ENCODE measurements at regions not wholly inside any gene's neighbourhood (a gene's known extent, or its start where the extent isn't known, plus 50 kb on each side); places are given as distances from the start of the nearest gene placed in this dataset.
"Not testable (repeated sequence)": the region's sequence is repeated elsewhere in the genome, so short reads cannot be mapped to it uniquely, and the experiment has no call there.

DNA sequence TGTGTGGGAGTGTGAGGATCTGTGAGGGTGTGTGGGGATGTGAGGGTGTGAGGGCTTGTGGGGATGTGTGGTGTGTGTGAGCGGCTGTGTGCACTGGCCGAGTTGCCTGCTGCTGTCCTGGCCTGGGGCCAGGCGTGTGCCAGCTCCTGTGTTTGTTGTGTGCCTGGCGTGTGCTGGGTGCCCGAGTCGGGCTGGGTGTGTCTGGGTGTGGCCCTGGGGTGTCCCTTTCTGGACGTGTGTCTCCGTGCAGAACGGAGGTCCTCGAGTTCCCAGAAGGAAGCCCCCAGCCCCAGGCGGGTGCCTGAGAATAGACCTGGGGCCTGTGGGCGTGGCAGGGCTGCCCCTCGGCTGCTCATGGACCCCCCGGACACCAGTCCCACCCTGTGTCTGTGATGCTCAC, 157.7 kb downstream of the TMEM121 start:
- not testable (repeated sequence) for H3K27ac ChIP-seq (ENCODE audit: low read depth in 1 of 2, low read length in 2 of 2); H3K9ac ChIP-seq (ENCODE audit: low read depth in 1 of 2, low read length in 2 of 2); DNase-seq (ENCODE audit: low spot score); H3K9me3 ChIP-seq (ENCODE audit: control insufficient read depth in 4 of 4, low read length in 3 of 4); H3K36me3 ChIP-seq (ENCODE audit: control insufficient read depth in 4 of 4, insufficient read depth in 3 of 4, low read depth in 1 of 4, low read length in 3 of 4); H3K4me3 ChIP-seq (ENCODE audit: low read depth in 1 of 3, low read length in 3 of 3); H3K4me1 ChIP-seq (ENCODE audit: control insufficient read depth in 4 of 4, insufficient read depth in 4 of 4, low read length in 3 of 4); H3K27me3 ChIP-seq (ENCODE audit: control insufficient read depth in 4 of 4, insufficient read depth in 4 of 4, low read length in 3 of 4)
- WGBS = 75% methylated on average over 11 of the region's 14 CpGs

DNA sequence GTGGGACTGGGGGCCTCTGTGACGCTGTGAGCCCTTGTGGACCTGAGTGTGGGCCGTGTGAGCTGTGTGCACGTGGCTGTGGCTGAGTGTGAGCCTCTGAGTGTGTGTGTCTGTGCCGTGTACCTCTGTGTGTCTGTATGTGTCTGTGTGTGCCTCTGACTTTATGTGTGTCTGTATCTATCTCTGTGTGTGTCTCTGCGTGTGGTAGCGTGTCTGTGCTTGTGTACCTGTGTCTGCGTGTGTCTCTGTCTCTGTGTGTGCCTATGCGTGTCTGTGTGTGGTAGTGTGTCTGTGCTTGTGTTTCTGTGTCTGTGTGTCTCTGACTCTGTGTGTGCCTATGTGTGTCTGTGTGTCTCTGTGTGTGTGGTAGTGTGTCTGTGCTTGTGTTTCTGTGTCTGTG, 158.2 kb downstream of the TMEM121 start:
- not testable (repeated sequence) for H3K4me3 ChIP-seq (ENCODE audit: low read depth in 1 of 3, low read length in 3 of 3); H3K9ac ChIP-seq (ENCODE audit: low read depth in 1 of 2, low read length in 2 of 2); H3K36me3 ChIP-seq (ENCODE audit: control insufficient read depth in 4 of 4, insufficient read depth in 3 of 4, low read depth in 1 of 4, low read length in 3 of 4); H3K27me3 ChIP-seq (ENCODE audit: control insufficient read depth in 4 of 4, insufficient read depth in 4 of 4, low read length in 3 of 4); DNase-seq (ENCODE audit: low spot score); H3K4me1 ChIP-seq (ENCODE audit: control insufficient read depth in 4 of 4, insufficient read depth in 4 of 4, low read length in 3 of 4); H3K27ac ChIP-seq (ENCODE audit: low read depth in 1 of 2, low read length in 2 of 2); H3K9me3 ChIP-seq (ENCODE audit: control insufficient read depth in 4 of 4, low read length in 3 of 4)
- WGBS = 90% methylated on average over 6 of the region's 8 CpGs

DNA sequence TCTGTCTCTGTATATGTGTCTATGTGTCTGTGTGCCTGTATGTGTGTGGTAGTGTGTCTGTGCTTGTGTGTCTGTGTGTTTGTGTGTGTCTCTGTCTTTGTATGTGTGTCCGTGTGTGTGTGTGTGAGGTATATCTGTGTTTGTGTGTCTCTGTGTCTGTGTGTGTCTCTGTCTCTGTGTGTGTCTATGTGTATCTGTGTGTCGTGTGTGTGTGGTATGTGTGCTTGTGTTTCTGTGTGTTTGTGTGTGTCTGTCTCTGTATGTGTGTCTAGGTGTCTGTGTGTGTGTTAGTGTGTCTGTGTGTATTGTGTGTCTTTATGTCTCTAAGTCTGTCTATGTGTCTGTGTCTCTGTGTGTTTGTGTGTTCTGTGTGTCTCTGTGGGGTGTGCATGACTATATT, 158.6 kb downstream of the TMEM121 start:
- Histone ChIP-seq H3K36me3 (ENCODE audit: control insufficient read depth in 4 of 4, insufficient read depth in 3 of 4, low read depth in 1 of 4, low read length in 3 of 4) (no peaks in the 10 kb centered on the region), H3K27me3 (ENCODE audit: control insufficient read depth in 4 of 4, insufficient read depth in 4 of 4, low read length in 3 of 4) (no peaks in the 10 kb centered on the region), H3K27ac (ENCODE audit: low read depth in 1 of 2, low read length in 2 of 2) (no peak overlapping the region), H3K9me3 (ENCODE audit: control insufficient read depth in 4 of 4, low read length in 3 of 4) (no peaks in the 10 kb centered on the region), H3K4me1 (ENCODE audit: control insufficient read depth in 4 of 4, insufficient read depth in 4 of 4, low read length in 3 of 4) (no peaks in the 10 kb centered on the region), H3K4me3 (ENCODE audit: low read depth in 1 of 3, low read length in 3 of 3) (no peak overlapping the region), H3K9ac (ENCODE audit: low read depth in 1 of 2, low read length in 2 of 2) (no peak overlapping the region)
- 85% methylated on average over 2 of the region's 2 CpGs for WGBS
- TF ChIP-seq HNF4A (conservative IDR thresholded peaks at IDR 0.05) (no peak), YY1 (IDR thresholded peaks at IDR 0.05) (no peak), HNF4G (IDR thresholded peaks at IDR 0.05) (no peak)
- TF ChIP-seq, protein P1, sequence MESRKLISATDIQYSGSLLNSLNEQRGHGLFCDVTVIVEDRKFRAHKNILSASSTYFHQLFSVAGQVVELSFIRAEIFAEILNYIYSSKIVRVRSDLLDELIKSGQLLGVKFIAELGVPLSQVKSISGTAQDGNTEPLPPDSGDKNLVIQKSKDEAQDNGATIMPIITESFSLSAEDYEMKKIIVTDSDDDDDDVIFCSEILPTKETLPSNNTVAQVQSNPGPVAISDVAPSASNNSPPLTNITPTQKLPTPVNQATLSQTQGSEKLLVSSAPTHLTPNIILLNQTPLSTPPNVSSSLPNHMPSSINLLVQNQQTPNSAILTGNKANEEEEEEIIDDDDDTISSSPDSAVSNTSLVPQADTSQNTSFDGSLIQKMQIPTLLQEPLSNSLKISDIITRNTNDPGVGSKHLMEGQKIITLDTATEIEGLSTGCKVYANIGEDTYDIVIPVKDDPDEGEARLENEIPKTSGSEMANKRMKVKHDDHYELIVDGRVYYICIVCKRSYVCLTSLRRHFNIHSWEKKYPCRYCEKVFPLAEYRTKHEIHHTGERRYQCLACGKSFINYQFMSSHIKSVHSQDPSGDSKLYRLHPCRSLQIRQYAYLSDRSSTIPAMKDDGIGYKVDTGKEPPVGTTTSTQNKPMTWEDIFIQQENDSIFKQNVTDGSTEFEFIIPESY (IDR thresholded peaks at IDR 0.05) = no peak
- DNase-seq (ENCODE audit: low spot score) = no peak

DNA sequence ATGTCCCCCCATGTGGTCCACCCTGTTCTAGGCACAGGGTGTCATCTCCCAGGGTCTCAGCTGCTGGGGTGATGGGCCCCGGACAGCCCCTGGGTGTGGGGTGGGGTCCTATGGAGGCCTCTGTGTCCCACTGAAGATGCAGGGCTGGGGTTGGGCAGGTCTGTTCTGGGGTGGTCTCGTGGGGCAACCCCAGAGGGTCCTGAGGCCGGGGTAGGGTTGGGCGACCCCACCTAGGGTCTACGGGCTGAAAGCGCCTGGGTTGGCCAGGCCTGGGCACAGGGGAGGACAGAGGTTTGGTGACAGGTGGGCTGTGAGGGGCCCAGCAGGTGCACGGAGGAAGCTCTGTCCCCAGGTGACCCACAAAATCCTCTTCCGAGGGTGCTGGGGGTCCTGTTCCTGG, 159.2 kb downstream of the TMEM121 start:
- not testable (repeated sequence) for H3K27ac ChIP-seq (ENCODE audit: low read depth in 1 of 2, low read length in 2 of 2); H3K9ac ChIP-seq (ENCODE audit: low read depth in 1 of 2, low read length in 2 of 2); DNase-seq (ENCODE audit: low spot score); H3K9me3 ChIP-seq (ENCODE audit: control insufficient read depth in 4 of 4, low read length in 3 of 4); H3K4me1 ChIP-seq (ENCODE audit: control insufficient read depth in 4 of 4, insufficient read depth in 4 of 4, low read length in 3 of 4); H3K36me3 ChIP-seq (ENCODE audit: control insufficient read depth in 4 of 4, insufficient read depth in 3 of 4, low read depth in 1 of 4, low read length in 3 of 4); H3K4me3 ChIP-seq (ENCODE audit: low read depth in 1 of 3, low read length in 3 of 3); H3K27me3 ChIP-seq (ENCODE audit: control insufficient read depth in 4 of 4, insufficient read depth in 4 of 4, low read length in 3 of 4)
- 59% methylated on average over 5 of the region's 8 CpGs for WGBS

DNA sequence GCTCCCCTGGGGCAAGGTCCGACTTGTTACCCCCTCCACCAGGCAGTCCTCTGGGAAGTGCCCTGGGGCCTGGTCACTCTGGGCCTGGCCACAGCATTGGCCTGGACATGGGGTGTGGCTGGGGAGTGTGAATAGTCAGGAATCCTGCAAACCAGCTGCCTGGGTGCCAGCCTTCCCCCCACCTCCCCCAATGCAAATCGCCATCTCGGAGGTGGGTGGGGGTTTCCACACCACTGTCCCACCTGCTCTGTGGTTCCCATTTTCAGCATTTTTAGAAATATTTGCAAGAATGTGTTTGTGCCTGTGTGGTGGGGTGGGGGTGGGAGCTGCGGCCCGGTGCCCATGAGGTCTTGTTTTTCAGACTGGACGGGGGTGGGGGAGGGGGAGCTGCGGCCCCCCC, 159.7 kb downstream of the TMEM121 start:
- not testable (repeated sequence) for H3K9ac ChIP-seq (ENCODE audit: low read depth in 1 of 2, low read length in 2 of 2); H3K27me3 ChIP-seq (ENCODE audit: control insufficient read depth in 4 of 4, insufficient read depth in 4 of 4, low read length in 3 of 4); H3K27ac ChIP-seq (ENCODE audit: low read depth in 1 of 2, low read length in 2 of 2); H3K4me1 ChIP-seq (ENCODE audit: control insufficient read depth in 4 of 4, insufficient read depth in 4 of 4, low read length in 3 of 4); H3K9me3 ChIP-seq (ENCODE audit: control insufficient read depth in 4 of 4, low read length in 3 of 4); H3K36me3 ChIP-seq (ENCODE audit: control insufficient read depth in 4 of 4, insufficient read depth in 3 of 4, low read depth in 1 of 4, low read length in 3 of 4); H3K4me3 ChIP-seq (ENCODE audit: low read depth in 1 of 3, low read length in 3 of 3); DNase-seq (ENCODE audit: low spot score)
- no CpG with 5 or more reads among the region's 7 CpGs for WGBS

DNA sequence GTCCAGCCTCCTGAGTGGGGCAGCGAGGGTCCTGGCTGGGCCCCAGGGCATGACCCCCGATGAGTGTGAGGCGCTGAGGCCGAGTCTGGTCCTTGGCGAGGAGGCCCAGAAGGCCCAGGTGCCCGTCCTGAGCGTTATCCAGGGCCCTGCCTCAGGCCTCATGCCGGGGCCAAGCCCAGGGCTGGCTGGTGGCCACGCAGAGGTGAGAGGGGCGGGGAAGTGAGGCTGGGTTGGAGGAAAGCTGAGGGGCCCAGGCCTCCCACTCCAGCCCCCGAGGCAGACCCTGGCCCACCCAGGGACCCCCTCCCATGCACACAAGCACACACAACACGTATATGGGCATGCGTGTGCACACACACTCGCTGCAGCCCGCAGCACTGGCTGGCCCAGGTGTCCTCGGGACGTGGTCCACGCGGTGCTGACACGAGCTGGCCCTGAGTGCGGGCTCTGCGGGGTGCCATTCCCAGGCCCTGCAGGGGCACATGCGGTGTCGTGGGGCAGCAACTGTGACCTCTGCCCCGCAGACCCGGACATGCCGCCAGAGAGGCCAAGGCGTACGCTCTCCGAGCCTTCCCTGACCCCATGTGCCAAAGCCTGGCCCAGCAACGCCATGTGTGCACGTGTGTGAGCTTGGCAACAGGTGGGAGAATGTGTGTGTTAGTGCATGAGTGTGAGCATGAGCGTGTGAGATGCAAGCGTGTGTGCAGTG, 160.2 kb downstream of the TMEM121 start:
- not testable (repeated sequence) for H3K9ac ChIP-seq (ENCODE audit: low read depth in 1 of 2, low read length in 2 of 2); DNase-seq (ENCODE audit: low spot score); H3K4me3 ChIP-seq (ENCODE audit: low read depth in 1 of 3, low read length in 3 of 3); H3K27ac ChIP-seq (ENCODE audit: low read depth in 1 of 2, low read length in 2 of 2); H3K36me3 ChIP-seq (ENCODE audit: control insufficient read depth in 4 of 4, insufficient read depth in 3 of 4, low read depth in 1 of 4, low read length in 3 of 4); H3K4me1 ChIP-seq (ENCODE audit: control insufficient read depth in 4 of 4, insufficient read depth in 4 of 4, low read length in 3 of 4); H3K27me3 ChIP-seq (ENCODE audit: control insufficient read depth in 4 of 4, insufficient read depth in 4 of 4, low read length in 3 of 4); H3K9me3 ChIP-seq (ENCODE audit: control insufficient read depth in 4 of 4, low read length in 3 of 4)
- WGBS = 92% methylated on average over 24 of the region's 34 CpGs

DNA sequence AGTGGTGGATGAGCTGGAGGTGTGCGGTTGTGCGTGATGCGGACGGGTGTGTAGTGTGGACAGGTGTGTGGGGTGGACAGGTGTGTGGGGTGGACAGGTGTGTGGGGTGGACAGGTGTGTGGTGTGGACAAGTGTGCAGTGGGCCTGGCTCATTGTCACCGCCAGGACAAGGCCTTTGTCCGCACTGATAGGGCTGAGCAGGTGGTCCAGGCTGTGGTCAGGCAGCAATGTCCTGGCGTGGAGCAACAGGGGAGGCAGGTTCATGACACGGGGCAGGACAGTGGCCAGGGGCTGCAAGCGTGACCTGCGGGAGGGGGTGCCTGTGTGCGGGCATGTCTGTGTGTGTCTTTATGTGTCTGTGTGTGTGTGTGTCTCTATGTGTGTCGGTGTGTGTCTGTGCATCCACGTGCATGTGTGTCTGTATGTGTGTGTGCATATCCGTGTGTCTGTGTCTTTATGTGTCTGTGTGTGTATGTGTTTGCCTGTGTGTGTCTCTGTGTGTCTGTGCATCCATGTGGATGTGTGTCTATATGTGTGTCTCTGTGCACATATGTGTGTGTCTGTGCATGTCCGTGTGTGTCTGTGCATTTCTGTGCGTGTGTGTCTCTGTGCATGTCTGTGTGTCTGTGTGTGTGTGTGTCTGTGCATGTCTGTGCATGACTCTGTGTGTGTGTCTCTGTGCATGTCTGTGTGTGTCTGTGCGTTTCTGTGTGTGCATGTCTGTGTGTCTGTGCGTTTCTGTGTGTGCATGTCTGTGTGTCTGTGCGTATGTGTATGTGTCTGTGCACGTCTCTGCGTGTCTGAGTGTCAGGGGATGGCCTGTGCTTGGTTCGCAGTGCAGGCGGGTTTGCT, 161.0 kb downstream of the TMEM121 start:
- not testable (repeated sequence) for DNase-seq (ENCODE audit: low spot score); H3K36me3 ChIP-seq (ENCODE audit: control insufficient read depth in 4 of 4, insufficient read depth in 3 of 4, low read depth in 1 of 4, low read length in 3 of 4); H3K27me3 ChIP-seq (ENCODE audit: control insufficient read depth in 4 of 4, insufficient read depth in 4 of 4, low read length in 3 of 4); H3K4me3 ChIP-seq (ENCODE audit: low read depth in 1 of 3, low read length in 3 of 3); H3K27ac ChIP-seq (ENCODE audit: low read depth in 1 of 2, low read length in 2 of 2); H3K4me1 ChIP-seq (ENCODE audit: control insufficient read depth in 4 of 4, insufficient read depth in 4 of 4, low read length in 3 of 4); H3K9me3 ChIP-seq (ENCODE audit: control insufficient read depth in 4 of 4, low read length in 3 of 4); H3K9ac ChIP-seq (ENCODE audit: low read depth in 1 of 2, low read length in 2 of 2)
- WGBS = 85% methylated on average over 23 of the region's 23 CpGs
